Effector memory CD8-positive, alpha-beta T cell (primary cell): ENCODE measurements at regions not wholly inside any gene's neighbourhood (a gene's known extent, or its start where the extent isn't known, plus 50 kb on each side); places are given as distances from the start of the nearest gene placed in this dataset.

Experiments used
- ATAC-seq: fragments of 150-1000 bp; cut with Tn5 transposase; replicated peaks from 2 replicates; pipeline ENCODE4 v1.10.0; 2021; ENCODE audit warnings: mild to moderate bottlenecking, moderate library complexity
- DNase-seq, 3 experiments: peaks; one replicate each; pipeline ENCODE4 v3.0.0; 2021
- H3K27ac Mint-ChIP-seq, 2 donors: one replicate each; pipeline ENCODE4 v1.8.0; 2022; ENCODE audit warnings: mild to moderate bottlenecking in 2 of 2, mixed read lengths in 2 of 2, moderate library complexity in 2 of 2
- H3K27me3 Mint-ChIP-seq, 2 donors: one replicate each; pipeline ENCODE4 v1.8.0; 2022; ENCODE audit warnings: mixed read lengths in 2 of 2
- H3K36me3 Mint-ChIP-seq: one replicate; pipeline ENCODE4 v1.8.0; 2022; ENCODE audit warnings: mild to moderate bottlenecking, moderate library complexity, mixed read lengths; ENCODE audit not compliant: insufficient read depth
- H3K4me1 Mint-ChIP-seq, 2 donors: one replicate each; pipeline ENCODE4 v1.8.0; 2022; ENCODE audit warnings: low read depth in 2 of 2, mixed read lengths in 2 of 2
- H3K4me3 Mint-ChIP-seq, 2 donors: one replicate each; pipeline ENCODE4 v1.8.0; 2022; ENCODE audit warnings: mild to moderate bottlenecking in 2 of 2, mixed read lengths in 2 of 2, moderate library complexity in 2 of 2
- H3K9me3 Mint-ChIP-seq, 2 donors: one replicate each; pipeline ENCODE4 v1.8.0; 2022; ENCODE audit warnings: mixed read lengths in 2 of 2

- Mint-ChIP-seq H3K9me3 (no peaks in the 10 kb centered on the region), H3K27me3 (peaks cover 15 to 35% of the 10 kb centered on the region in 2 donors), H3K36me3 (no peaks in the 10 kb centered on the region), H3K4me1 (no peaks in the 10 kb centered on the region), H3K4me3 (no peak overlapping the region), H3K27ac (no peak overlapping the region)
- ATAC-seq (no peak), DNase-seq (no peak)
Observed at GRCh38 chr14:87840906-87841305, 152.1 kb downstream of the GALC start.

GRCh38 chr14:87838931-87839330 lies 154.1 kb downstream of the GALC start:
- Mint-ChIP-seq H3K9me3 (no peaks in the 10 kb centered on the region), H3K27ac (no peak overlapping the region), H3K4me3 (no peak overlapping the region), H3K36me3 (no peaks in the 10 kb centered on the region), H3K27me3 (peaks cover 9 to 25% of the 10 kb centered on the region in 2 donors), H3K4me1 (no peaks in the 10 kb centered on the region)
- ATAC-seq = no peak
- DNase-seq = no peak

GRCh38 chr14:87837296-87837695 lies 155.7 kb downstream of the GALC start:
- H3K36me3 Mint-ChIP-seq = no peaks in the 10 kb centered on the region
- H3K4me1 Mint-ChIP-seq = no peaks in the 10 kb centered on the region
- H3K27me3 Mint-ChIP-seq = peaks cover 6 to 19% of the 10 kb centered on the region in 2 donors
- H3K27ac Mint-ChIP-seq = no peak overlapping the region
- H3K9me3 Mint-ChIP-seq = no peaks in the 10 kb centered on the region
- ATAC-seq (no peak), DNase-seq (no peak)
- H3K4me3 Mint-ChIP-seq = no peak overlapping the region

- H3K27ac Mint-ChIP-seq = no peak overlapping the region
- H3K4me1 Mint-ChIP-seq = no peaks in the 10 kb centered on the region
- ATAC-seq = no peak
Observed at GRCh38 chr14:87834594-87834993, 158.4 kb downstream of the GALC start.

GRCh38 chr14:87833026-87833425 lies 160.0 kb downstream of the GALC start:
- peaks cover 15 to 34% of the 10 kb centered on the region in 2 donors for H3K27me3 Mint-ChIP-seq
- no peaks in the 10 kb centered on the region for H3K4me1 Mint-ChIP-seq
- no peak overlapping the region for H3K27ac Mint-ChIP-seq
- ATAC-seq = no peak
- DNase-seq = no peak
- H3K36me3 Mint-ChIP-seq = no peaks in the 10 kb centered on the region
- H3K4me3 Mint-ChIP-seq = no peak overlapping the region
- H3K9me3 Mint-ChIP-seq = no peaks in the 10 kb centered on the region

More at GRCh38 chr14:87834594-87834993, 158.4 kb downstream of the GALC start:
- no peak for DNase-seq
- peaks cover 15 to 28% of the 10 kb centered on the region in 2 donors for H3K27me3 Mint-ChIP-seq
- no peak overlapping the region for H3K4me3 Mint-ChIP-seq
- no peaks in the 10 kb centered on the region for H3K9me3 Mint-ChIP-seq
- H3K36me3 Mint-ChIP-seq = no peaks in the 10 kb centered on the region

GRCh38 chr14:87830443-87831096 lies 162.4 kb downstream of the GALC start:
- H3K27me3 Mint-ChIP-seq = peaks cover 20 to 23% of the 10 kb centered on the region in 2 donors
- no peak overlapping the region for H3K4me3 Mint-ChIP-seq
- no peaks in the 10 kb centered on the region for H3K4me1 Mint-ChIP-seq
- ATAC-seq = no peak
- no peaks in the 10 kb centered on the region for H3K36me3 Mint-ChIP-seq
- H3K27ac Mint-ChIP-seq = no peak overlapping the region
- H3K9me3 Mint-ChIP-seq = no peaks in the 10 kb centered on the region
- no peak for DNase-seq

GRCh38 chr14:87829543-87829942 lies 163.4 kb downstream of the GALC start:
- Mint-ChIP-seq H3K4me1 (no peaks in the 10 kb centered on the region), H3K36me3 (no peaks in the 10 kb centered on the region), H3K27ac (no peak overlapping the region), H3K9me3 (no peaks in the 10 kb centered on the region), H3K27me3 (peaks cover 18 to 20% of the 10 kb centered on the region in 2 donors), H3K4me3 (no peak overlapping the region)
- ATAC-seq = no peak
- DNase-seq = no peak

- DNase-seq (no peak), ATAC-seq (no peak)
- no peaks in the 10 kb centered on the region for H3K4me1 Mint-ChIP-seq
- no peaks in the 10 kb centered on the region for H3K9me3 Mint-ChIP-seq
- H3K27ac Mint-ChIP-seq = no peak overlapping the region
- H3K36me3 Mint-ChIP-seq = no peaks in the 10 kb centered on the region
- H3K4me3 Mint-ChIP-seq = no peak overlapping the region
- H3K27me3 Mint-ChIP-seq = peaks cover 6 to 9% of the 10 kb centered on the region in 2 donors
Observed at GRCh38 chr14:87824266-87824665, 168.7 kb downstream of the GALC start.

- H3K4me3 Mint-ChIP-seq = no peak overlapping the region
- H3K36me3 Mint-ChIP-seq = no peaks in the 10 kb centered on the region
- H3K9me3 Mint-ChIP-seq = peaks cover 0 to 7% of the 10 kb centered on the region in 2 donors
- DNase-seq = no peak
- peaks cover 18 to 24% of the 10 kb centered on the region in 2 donors for H3K27me3 Mint-ChIP-seq
- no peak overlapping the region for H3K27ac Mint-ChIP-seq
- peaks cover 0 to 3% of the 10 kb centered on the region in 2 donors for H3K4me1 Mint-ChIP-seq
- ATAC-seq = no peak
Observed at GRCh38 chr14:87816416-87816815, 176.6 kb downstream of the GALC start.

- ATAC-seq (no peak), DNase-seq (no peak)
- Mint-ChIP-seq H3K9me3 (peaks cover 0 to 7% of the 10 kb centered on the region in 2 donors), H3K36me3 (no peaks in the 10 kb centered on the region), H3K4me1 (peaks cover 0 to 3% of the 10 kb centered on the region in 2 donors), H3K27me3 (peaks cover 27 to 32% of the 10 kb centered on the region in 2 donors), H3K4me3 (no peak overlapping the region), H3K27ac (no peak overlapping the region)
Observed at GRCh38 chr14:87815121-87815520, 177.9 kb downstream of the GALC start.

GRCh38 chr14:87813686-87814085 lies 179.3 kb downstream of the GALC start:
- peaks cover 0 to 3% of the 10 kb centered on the region in 2 donors for H3K4me1 Mint-ChIP-seq
- H3K9me3 Mint-ChIP-seq = peaks cover 0 to 4% of the 10 kb centered on the region in 2 donors
- ATAC-seq (no peak), DNase-seq (no peak)
- H3K4me3 Mint-ChIP-seq = no peak overlapping the region
- no peak overlapping the region for H3K27ac Mint-ChIP-seq
- H3K27me3 Mint-ChIP-seq = peaks cover 33 to 34% of the 10 kb centered on the region in 2 donors
- no peaks in the 10 kb centered on the region for H3K36me3 Mint-ChIP-seq

- H3K9me3 Mint-ChIP-seq = no peaks in the 10 kb centered on the region
- H3K27ac Mint-ChIP-seq = no peak overlapping the region
- no peaks in the 10 kb centered on the region for H3K4me1 Mint-ChIP-seq
- ATAC-seq = no peak
- DNase-seq = no peak
- no peaks in the 10 kb centered on the region for H3K36me3 Mint-ChIP-seq
- H3K27me3 Mint-ChIP-seq = peaks cover 29 to 33% of the 10 kb centered on the region in 2 donors
- H3K4me3 Mint-ChIP-seq = no peak overlapping the region
Observed at GRCh38 chr14:87813211-87813610, 179.8 kb downstream of the GALC start.

- Mint-ChIP-seq H3K27me3 (peaks cover 22 to 36% of the 10 kb centered on the region in 2 donors), H3K36me3 (no peaks in the 10 kb centered on the region), H3K27ac (no peak overlapping the region), H3K4me1 (no peaks in the 10 kb centered on the region), H3K9me3 (no peaks in the 10 kb centered on the region), H3K4me3 (no peak overlapping the region)
- no peak for ATAC-seq
- no peak for DNase-seq
Observed at GRCh38 chr14:87811246-87811645, 181.7 kb downstream of the GALC start.

GRCh38 chr14:87810711-87811110 lies 182.3 kb downstream of the GALC start:
- H3K27ac Mint-ChIP-seq = no peak overlapping the region
- H3K9me3 Mint-ChIP-seq = no peaks in the 10 kb centered on the region
- H3K27me3 Mint-ChIP-seq = peaks cover 22 to 36% of the 10 kb centered on the region in 2 donors
- DNase-seq (no peak), ATAC-seq (no peak)
- H3K4me3 Mint-ChIP-seq = no peak overlapping the region
- H3K36me3 Mint-ChIP-seq = no peaks in the 10 kb centered on the region
- no peaks in the 10 kb centered on the region for H3K4me1 Mint-ChIP-seq
